NCI-H526 treated with DMSO at 0.1 percent for 48 hours (cell line): ENCODE measurements at regions not wholly inside any gene's neighbourhood (a gene's known extent, or its start where the extent isn't known, plus 50 kb on each side); places are given as distances from the start of the nearest gene placed in this dataset.
A peak's percentile ranks its signal among the peaks of the same experiment; 100 is the strongest.

ENCODE experiments used
- DNase-seq: peaks from one replicate; lab custom pipeline; 2025; lab: John Stamatoyannopoulos, UW

DNA sequence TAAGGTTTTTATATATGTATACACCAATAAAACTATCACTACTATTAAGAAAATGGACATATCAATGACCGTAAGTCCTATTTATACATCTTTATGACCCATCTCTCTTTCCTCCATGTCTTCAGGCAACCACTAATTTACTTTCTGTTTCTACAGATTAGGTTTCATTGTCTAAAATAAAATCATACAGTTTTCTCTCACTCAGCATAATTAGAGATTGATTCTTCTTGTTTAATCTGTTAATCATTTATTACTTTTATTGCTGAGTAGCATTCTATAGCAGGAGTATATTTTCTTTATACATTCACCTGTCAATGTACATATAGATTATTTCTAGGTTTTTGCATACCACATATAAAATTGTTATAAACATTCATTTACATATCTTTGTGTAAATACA is 388.0 kb downstream of the RFPL4B start:
- DNase-seq, result peak; percentile 19

DNA sequence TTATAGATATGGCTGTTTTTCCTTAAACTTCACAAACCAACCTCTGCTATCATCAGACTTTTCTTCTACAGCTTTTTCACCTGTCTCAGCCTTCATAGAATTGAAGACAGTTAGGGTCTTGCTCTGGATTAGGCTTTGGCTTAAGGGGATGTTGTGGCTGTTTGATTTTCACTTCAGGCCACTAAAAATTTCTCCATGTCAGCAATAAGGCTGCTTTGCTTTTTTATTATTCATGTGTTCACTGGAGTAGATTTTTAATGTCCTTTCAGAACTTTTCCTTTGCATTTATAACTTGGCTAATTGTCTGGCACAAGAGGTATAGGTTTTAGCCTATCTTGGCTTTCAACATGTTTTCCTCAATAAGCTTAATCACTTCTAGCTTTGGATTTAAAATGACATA is 392.6 kb downstream of the RFPL4B start:
- no peak for DNase-seq

DNA sequence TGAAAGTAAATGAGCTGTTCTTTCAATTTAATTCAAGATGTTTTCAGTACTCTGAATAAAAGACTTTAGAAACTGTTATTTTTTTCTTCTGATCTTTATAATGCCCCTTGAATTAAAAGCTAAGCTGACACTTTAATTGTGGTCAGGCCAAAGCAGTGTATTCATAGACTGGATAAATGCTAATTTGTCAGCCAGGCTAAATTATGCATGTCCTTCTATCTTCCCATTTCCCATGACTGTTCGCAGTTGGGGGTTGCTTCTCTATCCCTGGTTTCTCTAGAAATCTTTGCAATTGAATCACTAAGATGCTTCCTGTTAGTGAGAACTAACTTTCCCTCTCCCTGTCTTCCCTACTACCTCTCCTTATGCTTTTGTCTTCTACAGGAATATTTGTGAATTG is 396.2 kb downstream of the RFPL4B start:
- no peak for DNase-seq

DNA sequence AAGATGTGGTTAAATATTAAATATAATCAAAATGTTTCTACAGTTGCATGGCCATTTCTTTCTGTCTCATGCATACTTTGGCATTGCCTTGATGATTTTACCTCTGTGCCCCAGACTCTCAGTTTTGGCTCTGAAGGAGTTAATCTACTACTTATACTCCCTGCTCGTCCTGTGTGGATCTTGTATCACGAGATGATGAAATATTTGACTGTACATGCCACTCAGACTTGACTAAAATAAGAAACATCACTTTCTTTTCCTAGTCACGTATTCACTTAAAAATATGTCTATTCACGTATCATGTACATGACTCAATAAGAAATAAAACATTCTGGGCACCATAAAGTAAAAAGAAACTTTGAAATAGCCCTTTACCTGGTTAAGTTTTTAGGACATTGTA is 397.7 kb downstream of the RFPL4B start:
- no peak for DNase-seq

DNA sequence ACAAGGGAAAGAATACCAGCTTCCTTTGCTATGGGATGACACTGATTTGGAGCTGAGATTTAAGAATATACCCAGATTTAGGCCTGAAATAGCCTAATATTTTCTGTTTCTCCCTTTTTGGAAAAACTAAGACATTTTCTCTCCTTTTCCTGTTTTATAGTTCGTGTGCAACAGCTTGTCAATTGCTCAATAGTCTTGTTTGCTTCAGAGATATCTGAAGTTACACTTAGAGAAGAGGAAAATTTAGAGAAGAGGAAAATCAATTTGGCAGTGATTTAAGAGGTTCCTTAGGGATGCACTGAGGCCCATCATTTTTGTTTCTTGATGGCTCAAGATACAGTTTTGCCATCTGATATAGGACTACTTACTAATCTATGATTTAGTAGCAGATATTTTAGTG is 398.6 kb downstream of the RFPL4B start:
- DNase-seq, result no peak

DNA sequence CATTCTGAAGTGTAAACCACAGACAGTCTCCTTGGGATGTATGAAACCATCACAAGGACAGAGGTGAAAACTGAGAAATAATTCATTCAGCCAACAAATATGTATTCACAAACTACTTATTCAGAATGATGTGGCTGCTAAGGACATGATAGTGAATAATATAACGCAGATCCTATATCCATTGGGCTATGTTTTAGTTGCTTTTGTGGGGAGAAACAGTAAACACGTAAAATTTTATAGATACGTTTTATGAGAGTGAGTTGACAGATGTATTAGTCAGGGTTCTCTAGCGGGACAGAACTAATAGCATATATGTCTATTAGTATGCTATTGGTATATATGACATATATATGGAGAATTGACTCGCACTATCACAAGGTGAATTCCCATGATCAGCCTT is 402.5 kb downstream of the RFPL4B start:
- no peak for DNase-seq

DNA sequence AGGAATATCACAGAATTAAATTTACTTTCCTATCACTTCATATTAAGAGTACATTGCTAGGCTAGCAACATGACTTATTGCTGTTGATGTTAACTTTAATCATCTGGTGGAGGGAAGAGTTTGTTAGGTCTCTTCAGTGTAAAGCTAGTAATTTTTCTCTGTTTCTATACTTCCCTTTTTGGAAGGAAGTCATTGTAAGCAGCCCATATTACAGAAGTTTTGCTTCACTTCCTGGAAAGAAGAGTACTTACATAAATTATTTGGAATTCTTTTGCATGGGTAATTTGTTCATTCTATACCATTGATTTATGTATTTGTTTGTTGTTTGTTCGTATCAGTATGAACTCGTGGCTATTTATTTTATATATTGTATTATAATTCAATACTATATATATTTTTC is 405.2 kb downstream of the RFPL4B start:
- DNase-seq, result no peak

DNA sequence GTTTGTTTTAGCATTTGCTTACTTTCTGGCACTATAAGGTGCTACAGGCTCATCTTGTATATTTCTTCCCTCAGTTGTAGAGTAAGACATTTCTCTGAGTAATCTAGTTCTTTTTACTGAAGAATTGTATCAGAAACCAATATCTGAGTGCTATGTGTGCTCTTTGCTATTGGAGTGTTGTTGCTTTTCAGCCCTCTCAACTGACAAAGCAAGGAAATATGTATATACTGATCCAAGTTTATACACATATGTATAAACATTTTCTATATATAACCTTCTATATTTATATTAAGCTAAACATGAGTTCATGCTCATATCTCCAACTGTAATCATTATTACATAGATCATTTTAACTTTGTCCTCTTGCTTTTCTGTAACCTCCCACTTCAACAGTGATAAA is 405.7 kb downstream of the RFPL4B start:
- DNase-seq, result no peak

DNA sequence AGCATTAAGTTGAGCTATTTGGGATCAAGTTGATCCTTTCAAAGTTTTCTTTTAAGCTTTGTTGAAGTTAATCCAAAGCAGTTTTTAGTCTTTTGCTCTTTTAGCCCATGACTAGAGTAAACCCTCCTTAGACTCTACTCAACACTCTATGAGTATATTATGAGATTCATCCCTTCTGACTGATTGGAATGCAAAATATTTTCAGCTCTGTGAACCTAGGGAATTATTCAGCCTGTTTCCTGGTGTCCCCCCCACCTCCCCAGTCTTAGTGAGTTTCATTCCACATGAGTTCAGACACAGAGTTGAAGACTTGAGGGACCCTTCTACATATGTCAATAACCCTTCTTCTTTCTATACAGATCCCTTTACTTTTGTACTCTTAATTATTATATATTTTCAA is 413.7 kb downstream of the RFPL4B start:
- DNase-seq, result no peak

DNA sequence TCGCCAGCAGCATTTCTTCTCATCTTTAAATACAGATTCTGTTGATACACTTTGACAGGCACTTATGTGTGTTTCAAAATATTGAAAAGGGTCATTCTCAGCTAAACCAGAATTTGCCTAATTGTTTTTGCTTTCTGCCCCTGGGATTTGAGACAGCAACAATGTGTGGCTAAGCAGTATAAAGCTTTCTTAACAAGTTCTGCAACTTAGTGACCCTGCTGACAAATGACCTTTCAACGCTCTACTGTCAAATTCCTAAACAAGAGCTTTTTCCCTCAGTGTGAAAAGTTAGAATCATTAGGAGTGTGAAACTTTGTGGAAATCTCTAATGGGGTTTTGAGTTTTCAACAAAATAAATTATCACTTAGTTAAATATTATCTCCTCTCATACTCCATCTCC is 414.6 kb downstream of the RFPL4B start:
- no peak for DNase-seq

DNA sequence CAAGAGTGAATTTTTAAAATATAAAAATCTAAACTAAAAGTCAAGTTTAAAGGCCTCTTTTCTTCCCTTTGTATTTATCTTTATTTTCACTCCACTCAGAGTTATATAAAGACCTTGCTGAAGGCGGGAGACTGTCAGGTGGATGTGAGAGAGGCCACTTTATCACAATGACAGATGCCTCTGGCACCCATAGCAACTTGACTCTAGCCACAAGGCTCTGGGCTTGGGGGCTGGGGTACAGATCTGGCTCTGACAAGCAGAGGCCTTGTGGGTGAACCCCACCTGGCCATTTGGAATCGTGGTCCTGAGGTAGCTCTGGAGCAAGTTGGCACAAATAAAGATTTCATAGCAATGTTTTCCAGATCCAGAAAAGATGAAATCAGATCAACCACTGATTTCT is 417.2 kb downstream of the RFPL4B start:
- DNase-seq, result no peak

DNA sequence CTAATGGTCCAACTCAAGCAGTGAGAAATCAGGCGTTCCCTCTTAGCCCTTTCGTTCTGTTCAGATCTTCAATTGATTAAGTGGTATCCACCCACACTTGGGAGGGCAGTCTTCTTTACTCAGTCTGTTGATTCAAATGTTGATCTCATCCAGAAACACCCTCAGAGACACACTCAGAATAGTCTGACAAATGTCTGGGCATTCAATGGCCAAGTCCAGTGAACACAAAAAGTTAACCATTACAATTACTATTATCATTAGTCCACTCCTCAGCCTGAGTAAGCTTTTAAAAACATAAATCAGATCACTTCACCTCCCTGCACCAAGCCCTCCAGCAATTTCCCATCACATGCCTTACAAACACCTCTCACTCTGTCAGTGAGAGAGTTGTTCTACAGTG is 423.2 kb downstream of the RFPL4B start:
- DNase-seq, result no peak

DNA sequence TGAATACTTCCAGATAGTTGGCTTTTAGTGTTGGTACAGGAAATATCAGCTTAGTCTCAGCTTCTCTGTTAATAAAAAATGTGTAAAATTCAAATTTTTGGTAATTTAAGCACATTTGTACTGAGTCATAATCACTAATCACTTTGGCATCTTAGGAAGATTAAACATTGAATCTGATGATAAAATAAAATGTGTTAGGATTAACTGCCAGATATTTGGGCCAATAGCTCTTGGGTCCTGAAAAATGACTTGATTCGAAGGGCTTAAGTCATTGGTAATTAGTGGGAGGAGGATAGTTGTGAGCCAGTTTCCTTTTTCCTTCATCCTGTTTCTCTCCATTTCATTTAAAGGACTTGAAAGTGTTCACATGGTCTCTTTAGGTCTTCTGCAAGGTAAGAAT is 426.1 kb downstream of the RFPL4B start:
- DNase-seq, result no peak

DNA sequence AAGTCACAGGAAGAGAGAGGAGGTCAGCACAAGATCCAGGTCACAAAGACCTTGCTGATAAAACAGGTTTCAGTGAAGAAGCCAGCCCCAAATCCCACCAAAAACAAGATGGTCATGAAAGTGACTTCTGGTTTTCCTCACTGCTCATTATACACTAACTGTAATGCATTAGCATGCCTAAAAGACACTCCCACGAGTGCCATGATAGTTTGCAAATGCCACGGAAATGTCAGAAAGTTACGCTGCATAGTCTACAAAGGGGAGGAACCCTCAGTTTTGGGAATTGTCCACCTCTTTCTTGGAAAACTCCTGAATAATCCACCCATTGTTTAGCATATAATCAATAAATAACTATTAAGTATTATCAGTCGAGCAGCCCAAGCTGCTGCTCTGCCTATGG is 427.2 kb downstream of the RFPL4B start:
- DNase-seq, result no peak

DNA sequence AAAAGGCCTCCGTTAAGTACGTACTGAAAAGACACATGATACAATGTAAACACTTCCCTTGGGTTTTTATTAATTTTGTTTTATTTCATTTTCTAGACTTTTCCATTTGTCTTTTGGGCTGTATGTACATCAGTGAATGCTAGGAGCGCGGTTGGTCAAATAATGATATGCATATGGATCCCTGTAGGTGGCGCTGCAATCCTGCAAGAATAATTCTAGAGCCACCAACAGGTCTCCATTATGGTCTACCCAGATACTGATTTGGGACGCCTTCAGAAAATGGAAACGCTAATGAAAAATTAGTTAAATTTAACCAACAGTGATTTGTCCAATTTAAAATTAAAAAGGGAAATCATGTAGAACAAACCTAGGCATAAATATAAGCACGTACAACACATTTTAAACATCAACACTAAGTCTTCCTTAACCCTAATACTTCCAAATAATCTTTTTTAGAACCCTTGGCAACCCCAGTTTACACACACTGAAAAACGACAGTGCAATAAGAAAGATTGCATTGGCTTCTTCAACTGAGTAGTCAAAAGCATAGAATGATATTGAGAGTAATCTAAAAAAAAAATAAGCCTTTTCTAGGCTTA is 433.5 kb downstream of the RFPL4B start:
- DNase-seq, result peak; percentile 39

DNA sequence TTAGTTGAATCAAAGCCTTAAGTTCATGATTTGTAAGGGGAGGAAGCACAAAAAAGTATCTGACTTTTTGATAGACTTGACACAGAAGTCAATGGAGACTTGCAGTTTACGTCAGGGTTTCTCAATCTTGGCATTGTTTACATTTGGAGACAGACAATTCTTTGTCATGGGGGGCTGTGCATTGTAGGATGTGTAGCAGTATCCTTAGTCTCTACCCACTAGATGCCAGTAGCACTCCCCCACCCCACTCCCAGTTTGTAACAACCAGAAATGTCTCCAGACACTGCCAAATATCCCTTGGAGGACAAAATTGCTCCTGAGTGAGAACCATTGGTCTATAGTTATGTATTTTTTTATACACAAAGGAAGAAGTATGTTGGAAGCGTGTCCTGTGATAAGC is 434.1 kb downstream of the RFPL4B start:
- no peak for DNase-seq

DNA sequence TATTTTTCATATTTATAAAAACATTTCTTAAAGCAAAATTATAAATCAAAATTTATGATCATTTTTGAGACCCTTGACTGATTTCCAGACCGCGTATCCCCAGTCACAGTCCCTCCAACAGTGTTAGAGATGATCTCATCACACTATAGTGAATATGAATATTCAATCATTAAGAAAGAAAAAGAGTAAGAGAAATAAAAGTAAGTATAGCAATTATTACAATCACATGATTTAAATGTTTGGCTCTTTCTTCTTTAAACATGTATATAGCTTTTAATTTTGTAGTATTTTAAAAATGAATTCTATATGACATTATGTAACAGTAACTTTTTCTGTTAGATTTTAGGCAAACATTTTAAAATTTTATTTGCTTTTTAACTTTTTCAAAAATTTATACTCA is 438.3 kb downstream of the RFPL4B start:
- DNase-seq, result no peak

DNA sequence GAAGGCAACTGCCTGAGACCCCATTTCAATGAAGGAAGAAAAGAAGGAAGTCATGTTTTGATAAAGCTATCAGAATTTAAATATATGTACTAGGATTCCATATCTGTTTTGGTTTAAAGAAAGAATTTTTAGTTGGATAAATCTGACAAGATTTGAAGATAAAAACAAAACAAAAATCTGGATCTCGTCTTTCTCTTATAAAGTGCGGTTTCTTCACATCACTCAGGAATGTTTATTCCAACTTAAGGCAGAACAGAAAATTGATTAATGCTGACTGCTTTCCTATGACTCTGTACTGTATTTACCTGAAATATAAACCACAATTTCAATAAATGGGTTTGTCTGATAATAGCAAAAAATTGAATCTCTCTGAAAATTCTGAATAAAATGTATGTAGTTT is 439.7 kb downstream of the RFPL4B start:
- no peak for DNase-seq

DNA sequence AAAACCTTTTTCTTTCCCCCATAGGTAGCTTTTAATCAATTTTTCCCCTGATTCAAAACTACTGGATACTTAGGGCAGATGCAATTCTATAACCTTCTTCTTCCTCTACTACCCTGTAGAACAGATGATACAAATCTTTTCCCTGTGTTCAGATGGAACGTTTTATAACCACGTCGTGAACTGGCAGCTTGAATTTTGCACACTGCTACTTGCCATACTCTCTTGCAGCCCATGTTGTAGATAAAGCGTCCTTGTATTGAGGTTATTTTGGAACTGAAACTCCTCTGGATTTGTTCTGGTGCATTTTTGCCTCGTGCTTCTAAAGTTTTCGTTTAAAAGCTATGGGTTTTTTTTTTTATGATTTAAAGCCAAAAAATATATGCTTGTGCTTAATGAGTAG is 440.2 kb downstream of the RFPL4B start:
- no peak for DNase-seq

DNA sequence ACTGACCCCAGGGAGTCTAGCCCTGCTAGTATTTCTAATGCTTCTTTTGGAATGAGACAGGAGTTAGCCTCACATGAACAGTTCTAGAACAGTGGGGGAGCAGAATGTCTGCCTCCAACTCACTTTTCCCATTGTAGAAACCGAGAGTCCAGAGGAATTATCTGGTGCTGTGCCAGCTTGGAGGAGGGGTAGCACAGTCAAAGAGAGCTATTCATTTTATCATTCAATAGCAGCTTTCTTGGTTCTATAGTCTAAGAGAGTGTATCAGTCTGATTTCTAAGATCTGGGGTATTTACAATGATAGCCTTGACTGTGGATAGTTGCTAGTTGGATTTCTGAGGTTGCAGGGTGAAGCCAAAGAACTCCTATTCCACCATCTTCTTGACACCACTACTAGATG is 448.2 kb downstream of the RFPL4B start:
- no peak for DNase-seq

DNA sequence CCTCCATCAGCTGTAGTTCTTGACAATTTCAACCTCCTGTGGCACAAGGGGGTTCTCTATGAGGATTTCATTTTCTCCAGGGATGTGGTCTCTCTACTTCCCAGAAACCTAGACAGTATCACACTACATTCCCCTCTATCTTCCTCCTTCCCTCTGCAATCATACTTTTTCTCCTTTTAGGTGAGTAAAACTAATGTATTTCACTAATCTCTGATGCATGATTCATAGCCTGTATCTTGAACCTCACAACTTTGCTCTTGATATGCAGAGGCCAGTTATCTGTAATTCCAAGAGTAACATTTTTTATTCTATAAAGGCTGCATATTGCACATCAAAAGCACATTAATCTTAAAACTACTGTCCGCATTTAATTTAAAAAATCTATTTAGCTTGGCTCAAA is 449.6 kb downstream of the RFPL4B start:
- no peak for DNase-seq

DNA sequence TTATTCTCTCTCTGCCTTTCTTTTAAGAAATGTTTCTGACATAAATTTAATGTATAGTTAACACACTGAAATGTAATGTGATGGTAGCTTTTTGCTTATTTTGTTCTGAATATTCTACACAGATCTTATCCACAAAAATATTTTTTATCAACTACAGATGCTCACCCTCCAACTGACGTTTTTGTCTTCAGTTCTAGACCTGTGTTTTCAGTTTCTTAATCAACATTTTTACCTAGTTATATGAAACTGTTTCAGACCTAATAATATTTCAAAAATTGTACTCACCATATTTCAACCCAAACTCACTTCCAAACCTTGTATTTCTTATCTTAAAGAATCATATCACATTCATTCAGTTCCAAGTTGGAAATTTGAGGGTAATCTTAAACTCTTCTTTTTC is 452.8 kb downstream of the RFPL4B start:
- no peak for DNase-seq

DNA sequence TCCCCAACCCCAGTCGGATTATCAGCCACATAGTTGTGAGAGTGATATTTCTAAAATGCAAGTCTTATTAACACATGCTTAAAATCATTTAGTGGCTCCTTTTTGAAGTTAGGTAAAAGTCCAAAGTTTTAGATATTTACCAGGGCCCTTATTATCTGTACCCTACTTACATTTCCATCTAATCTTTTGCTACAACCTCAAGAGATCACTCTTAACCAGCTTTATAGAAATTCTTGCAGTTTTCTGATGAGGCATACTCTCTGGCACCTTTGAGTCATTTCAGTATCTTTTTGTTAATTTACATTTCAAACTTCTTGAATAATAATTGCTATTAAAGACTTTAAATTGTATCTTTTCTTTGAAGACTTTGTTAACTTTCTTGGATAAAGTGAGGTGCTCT is 453.3 kb downstream of the RFPL4B start:
- no peak for DNase-seq

DNA sequence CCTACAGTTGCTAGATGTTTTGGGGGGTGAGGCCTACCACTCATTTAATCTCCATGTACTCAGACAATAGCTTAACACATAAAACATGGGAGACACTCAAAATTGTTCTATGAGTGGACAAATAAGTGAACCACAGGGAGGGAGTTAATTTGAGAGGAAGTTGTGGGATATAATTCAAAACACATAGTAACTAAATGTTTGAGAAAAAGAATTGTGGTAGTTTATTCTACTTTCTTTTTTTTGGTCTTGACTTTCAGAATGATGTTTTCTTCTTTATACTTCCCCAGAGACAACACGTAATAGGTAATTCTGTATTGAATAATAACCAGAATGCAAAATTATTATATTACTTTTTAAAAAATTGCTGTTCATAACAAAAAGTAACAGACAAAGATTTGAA is 453.8 kb downstream of the RFPL4B start:
- DNase-seq, result no peak

DNA sequence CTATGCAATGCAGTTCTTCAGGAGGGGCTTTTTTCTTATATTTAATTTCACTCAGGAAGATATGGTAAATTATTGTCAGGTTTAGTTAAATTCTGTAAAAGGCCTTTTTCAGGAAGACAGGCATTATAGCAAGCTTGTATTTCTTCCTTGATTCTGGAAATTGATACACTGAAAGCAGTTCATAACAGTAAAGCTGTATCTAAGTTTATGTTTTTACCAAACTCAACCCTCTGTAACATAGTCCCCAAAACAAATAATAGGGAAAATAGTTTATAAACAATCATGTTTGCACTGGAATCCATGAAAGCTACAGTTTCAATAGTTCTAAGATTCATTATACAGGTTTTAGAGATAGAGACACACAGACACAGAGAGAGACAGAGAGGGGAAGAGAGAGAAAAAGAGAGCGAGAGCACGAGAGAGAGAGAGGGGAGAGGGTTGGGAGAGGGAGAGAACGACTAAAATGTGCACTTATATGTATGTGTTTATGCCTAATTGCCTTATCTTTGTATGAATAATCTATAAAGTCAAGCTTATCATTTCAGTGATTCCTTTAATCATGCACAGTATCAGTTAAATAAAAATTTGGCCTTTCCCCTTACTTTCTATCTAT is 454.4 kb downstream of the RFPL4B start:
- DNase-seq, result no peak
